Psoas muscle (tissue), 7 donors: ENCODE measurements at regions not wholly inside any gene's neighbourhood (a gene's known extent, or its start where the extent isn't known, plus 50 kb on each side); places are given as distances from the start of the nearest gene placed in this dataset.

Experiments used
- ATAC-seq, 4 donors: fragments of 200-7000 bp; cut with Tn5 transposase; one replicate each; pipeline ENCODE4 v1.9.1; 2020; ENCODE audit warnings: moderate library complexity in 3 of 4, mild to moderate bottlenecking in 2 of 4
- DNase-seq, 2 donors: peaks; one replicate each; pipeline ENCODE4 v3.0.0-alpha.2; 2020
- H3K27ac ChIP-seq: fragments of 200-600 bp; one replicate; pipeline ENCODE4 v1.8.0; 2022
- H3K27me3 ChIP-seq, 3 donors: fragments of 200-600 bp in 1 of 3; one replicate each; pipeline versions ENCODE4 v1.6.1 to v1.8.0; 2013 to 2022; ENCODE audit warnings: low read length in 2 of 3, mild to moderate bottlenecking in 2 of 3, moderate library complexity in 1 of 3; ENCODE audit not compliant: insufficient read depth in 3 of 3
- H3K36me3 ChIP-seq, 2 donors: fragments of 200-600 bp in 1 of 2; one replicate each; pipeline versions ENCODE4 v1.6.1 to v1.8.0; 2013 to 2022; ENCODE audit warnings: low read depth in 1 of 2, mild to moderate bottlenecking in 1 of 2, moderate library complexity in 1 of 2; ENCODE audit not compliant: insufficient read depth in 1 of 2
- H3K4me1 ChIP-seq: fragments of 200-600 bp; one replicate; pipeline ENCODE4 v1.8.0; 2022
- H3K4me3 ChIP-seq: fragments of 200-600 bp; one replicate; pipeline ENCODE4 v1.8.0; 2022; ENCODE audit warnings: mild to moderate bottlenecking
- H3K9me3 ChIP-seq: fragments of 200-600 bp; one replicate; pipeline ENCODE4 v1.8.0; 2022
- CTCF ChIP-seq: fragments of 200-600 bp; IDR thresholded peaks from one replicate; pipeline ENCODE4 v1.8.0; 2022; ENCODE audit warnings: antibody characterized with exemption
- WGBS, 3 donors: extraction: QIAGEN DNeasy Blood & Tissue Kit; methylation state at CpG; one replicate each; pipeline versions ENCODE4 v1.1.6 to v1.1.7; 2013; 5-methylcytosine and 5-hydroxymethylcytosine counted together
- intact Hi-C, 2 donors: fragments of 100-400 bp; cut with DNase I; formaldehyde crosslinking; loops; one replicate each; pipeline versions ENCODE4 v1.11.0 to v1.14.2; 2022
- donor health status: healthy with polysubstance abuse.
- donor health status: DM: no; HTN: no; CAD: no; lungs with moderate emphysema.
- donor health status: Bipolar disorder and iron deficiency.
- donor health status: healthy.
- donor health status: DM: yes; HTN: yes; CAD: no.
- donor health status: DM: no; HTN: no; CAD: no.
- donor health status: DM: yes; HTN: yes; CAD: no.

GRCh38 chr7:51620706-51621105 is 304.1 kb upstream of the COBL start:
- WGBS, 3 donors = 40 to 47% (median 45%) methylated on average over 5 of the region's 5 CpGs

GRCh38 chr7:51619880-51620279 is 303.3 kb upstream of the COBL start:
- H3K4me3 ChIP-seq = no peak overlapping the region
- H3K27ac ChIP-seq = no peak overlapping the region
- no peaks in the 10 kb centered on the region for H3K9me3 ChIP-seq
- no peak for ATAC-seq
- intact Hi-C loops = no loop called here
- 64 to 81% (median 77%) methylated on average over 3 of the region's 3 CpGs for WGBS, 3 donors
- TF ChIP-seq CTCF = no peak
- no peak for DNase-seq
- H3K36me3 ChIP-seq = no peaks in the 10 kb centered on the region
- H3K27me3 ChIP-seq = no peaks in the 10 kb centered on the region
- no peaks in the 10 kb centered on the region for H3K4me1 ChIP-seq

More at GRCh38 chr7:51620706-51621105, 304.1 kb upstream of the COBL start:
- Histone ChIP-seq H3K4me1 (no peaks in the 10 kb centered on the region), H3K9me3 (no peaks in the 10 kb centered on the region), H3K27me3 (no peaks in the 10 kb centered on the region), H3K27ac (no peak overlapping the region), H3K36me3 (no peaks in the 10 kb centered on the region), H3K4me3 (no peak overlapping the region)
- DNase-seq (no peak), ATAC-seq (no peak)
- intact Hi-C loops = no loop called here
- TF ChIP-seq CTCF = no peak

- intact Hi-C loops = no loop called here
- H3K36me3 ChIP-seq = no peaks in the 10 kb centered on the region
- WGBS, 3 donors = 69 to 77% (median 69%) methylated on average over 5 of the region's 5 CpGs
- H3K4me3 ChIP-seq = no peak overlapping the region
- ATAC-seq = no peak
- no peaks in the 10 kb centered on the region for H3K9me3 ChIP-seq
- H3K4me1 ChIP-seq = no peaks in the 10 kb centered on the region
- no peak overlapping the region for H3K27ac ChIP-seq
- peaks cover 0 to 2% (median 0%) of the 10 kb centered on the region in 3 donors for H3K27me3 ChIP-seq
- no peak for TF ChIP-seq CTCF
- DNase-seq = no peak
Measured at GRCh38 chr7:51617686-51618085, 301.1 kb upstream of the COBL start.

GRCh38 chr7:51613911-51614357 is 297.3 kb upstream of the COBL start:
- no peak for TF ChIP-seq CTCF
- no peaks in the 10 kb centered on the region for H3K4me1 ChIP-seq
- DNase-seq = no peak
- no peak overlapping the region for H3K27ac ChIP-seq
- H3K36me3 ChIP-seq = no peaks in the 10 kb centered on the region
- 56 to 68% (median 64%) methylated on average over 6 of the region's 6 CpGs for WGBS, 3 donors
- no peak overlapping the region for H3K4me3 ChIP-seq
- H3K27me3 ChIP-seq = peaks cover 0 to 2% (median 0%) of the 10 kb centered on the region in 3 donors
- intact Hi-C loops = no loop called here
- H3K9me3 ChIP-seq = no peaks in the 10 kb centered on the region
- ATAC-seq = no peak

- Histone ChIP-seq H3K4me1 (no peaks in the 10 kb centered on the region), H3K9me3 (no peaks in the 10 kb centered on the region), H3K27me3 (peaks cover 0 to 2% (median 0%) of the 10 kb centered on the region in 3 donors), H3K36me3 (no peaks in the 10 kb centered on the region), H3K4me3 (no peak overlapping the region), H3K27ac (no peak overlapping the region)
- intact Hi-C loops = no loop called here
- no peak for ATAC-seq
- no peak for TF ChIP-seq CTCF
- 44 to 74% (median 68%) methylated on average over 1 of the region's 1 CpG for WGBS, 3 donors
- no peak for DNase-seq
Measured at GRCh38 chr7:51611937-51612336, 295.3 kb upstream of the COBL start.
